B cell (primary cell): ENCODE measurements at regions not wholly inside any gene's neighbourhood (a gene's known extent, or its start where the extent isn't known, plus 50 kb on each side); places are given as distances from the start of the nearest gene placed in this dataset.

Source experiments
- ATAC-seq: fragments of 200-7000 bp; cut with Tn5 transposase; one replicate; pipeline ENCODE4 v1.10.0; 2021; ENCODE audit warnings: low read depth, mild to moderate bottlenecking, moderate number of reproducible peaks, moderate library complexity
- CTCF ChIA-PET: fragments of 350-600 bp; sonication (Branson Sonifier 250); formaldehyde crosslinking; loops from one replicate; lab custom pipeline; 2021; ENCODE audit warnings: antibody characterized with exemption, inconsistent platforms; lab: Charles Lee
- POLR2A ChIA-PET: fragments of 350-600 bp; sonication (Branson Sonifier 250); formaldehyde crosslinking; loops from one replicate; lab custom pipeline; 2021; ENCODE audit warnings: antibody characterized with exemption; lab: Charles Lee
- DNase-seq: peaks from one replicate; pipeline ENCODE4 v3.0.0; 2013
- H2AFZ ChIP-seq: 2 replicates; pipeline ENCODE4 v1.6.1; 2012; ENCODE audit warnings: mild to moderate bottlenecking, low read depth, low read length; ENCODE audit not compliant: insufficient read depth, poor library complexity, severe bottlenecking
- H3K27ac ChIP-seq, 2 donors: 1 replicate in 1 of 2; 2 replicates in 1 of 2; pipeline ENCODE4 v1.5.1; 2012 to 2013; ENCODE audit warnings: low read length in 2 of 2, mild to moderate bottlenecking in 2 of 2, moderate library complexity in 1 of 2
- H3K27me3 ChIP-seq, 4 experiments: fragments of 200-600 bp in 1 of 4; sonication (generic) in 1 of 4; replicated peaks in 1 of 4; 1 replicate in 2 of 4; 2 replicates in 2 of 4; pipeline versions ENCODE4 v1.6.1 to v1.7.0; 2013 to 2016; ENCODE audit warnings: low read length in 3 of 4, mild to moderate bottlenecking in 2 of 4, mixed read lengths in 1 of 4, moderate library complexity in 1 of 4; ENCODE audit not compliant: insufficient read depth in 4 of 4, control insufficient read depth in 3 of 4; ENCODE audit errors: control extremely low read depth in 1 of 4
- H3K36me3 ChIP-seq, 2 experiments: replicated peaks in 1 of 2; 1 replicate in 1 of 2; 2 replicates in 1 of 2; pipeline versions ENCODE4 v1.6.1 to v1.7.1; 2013; ENCODE audit warnings: low read length in 1 of 2; ENCODE audit not compliant: insufficient read depth in 2 of 2, control insufficient read depth in 1 of 2; ENCODE audit errors: control extremely low read depth in 1 of 2, extremely low read depth in 1 of 2
- H3K4me1 ChIP-seq, 2 donors: fragments of 200-600 bp in 1 of 2; sonication (generic) in 1 of 2; 1 replicate in 1 of 2; 2 replicates in 1 of 2; pipeline versions ENCODE4 v1.5.1 to v1.6.1; 2013 to 2017; ENCODE audit warnings: low read length in 2 of 2; ENCODE audit not compliant: control insufficient read depth in 2 of 2, insufficient read depth in 2 of 2
- H3K4me2 ChIP-seq: replicated peaks from 2 replicates; pipeline ENCODE3; 2012; ENCODE audit warnings: mild to moderate bottlenecking, low read depth, low read length; ENCODE audit not compliant: poor library complexity, severe bottlenecking
- H3K4me3 ChIP-seq, 5 experiments: fragments of 200-600 bp in 1 of 5; sonication (generic) in 1 of 5; 1 replicate in 3 of 5; 2 replicates in 2 of 5; pipeline versions ENCODE4 v1.5.1 to v1.7.0; 2011 to 2016; ENCODE audit warnings: low read length in 4 of 5, mild to moderate bottlenecking in 4 of 5, low read depth in 2 of 5, control low read depth in 1 of 5, moderate library complexity in 1 of 5; ENCODE audit not compliant: insufficient read depth in 1 of 5; ENCODE audit errors: control extremely low read depth in 1 of 5, extremely low read depth in 1 of 5
- H3K79me2 ChIP-seq: fragments of 200-600 bp; sonication (generic); one replicate; pipeline ENCODE4 v1.6.0; 2016; ENCODE audit warnings: low read length; ENCODE audit not compliant: control insufficient read depth, insufficient read depth
- H3K9ac ChIP-seq: fragments of 200-600 bp; sonication (generic); 2 replicates; pipeline ENCODE4 v1.6.1; 2017; ENCODE audit warnings: mild to moderate bottlenecking, low read length, moderate library complexity
- H3K9me3 ChIP-seq, 3 donors: one replicate each; pipeline versions ENCODE4 v1.6.1 to v1.7.1; 2013; ENCODE audit warnings: low read length in 2 of 3; ENCODE audit not compliant: control insufficient read depth in 2 of 3, insufficient read depth in 1 of 3; ENCODE audit errors: control extremely low read depth in 1 of 3
- H4K20me1 ChIP-seq: 2 replicates; pipeline ENCODE4 v1.6.0; 2012; ENCODE audit warnings: mild to moderate bottlenecking, low read length; ENCODE audit not compliant: insufficient read depth, control insufficient read depth, poor library complexity, severe bottlenecking
- H3K27ac Mint-ChIP-seq: one replicate; pipeline ENCODE4 v1.8.0; 2021; ENCODE audit warnings: mixed read lengths
- H3K27me3 Mint-ChIP-seq: one replicate; pipeline ENCODE4 v1.8.0; 2021; ENCODE audit warnings: mixed read lengths
- H3K4me1 Mint-ChIP-seq: one replicate; pipeline ENCODE4 v1.8.0; 2021; ENCODE audit warnings: mixed read lengths
- H3K4me3 Mint-ChIP-seq: one replicate; pipeline ENCODE4 v1.8.0; 2021; ENCODE audit warnings: mixed read lengths
- H3K9me3 Mint-ChIP-seq: one replicate; pipeline ENCODE4 v1.8.0; 2022; ENCODE audit warnings: mixed read lengths; ENCODE audit not compliant: insufficient read depth
- CTCF ChIP-seq: fragments of 200-600 bp; IDR thresholded peaks from one replicate; pipeline ENCODE4 v1.8.0; 2022; ENCODE audit warnings: antibody characterized with exemption, mild to moderate bottlenecking
- EZH2 ChIP-seq: IDR thresholded peaks from 2 replicates; pipeline ENCODE4 v1.6.1; 2012; ENCODE audit warnings: borderline replicate concordance, low read depth, mild to moderate bottlenecking, moderate library complexity, low read length; ENCODE audit not compliant: insufficient read depth, poor library complexity, severe bottlenecking
- WGBS: methylation state at CpG from one replicate; pipeline ENCODE4 v1.1.5; 2013; ENCODE audit warnings: missing lambda C conversion rate; ENCODE audit not compliant: insufficient coverage; 5-methylcytosine and 5-hydroxymethylcytosine counted together
- intact Hi-C: fragments of 100-400 bp; cut with micrococcal nuclease; formaldehyde crosslinking; loops from one replicate; pipeline ENCODE4 v1.10.0; 2022

GRCh38 chr19:29084266-29084665 is 128.7 kb downstream of the UQCRFS1 start:
- ATAC-seq (no peak), DNase-seq (no peak)
- Mint-ChIP-seq H3K4me1 (no peaks in the 10 kb centered on the region), H3K4me3 (no peak overlapping the region), H3K9me3 (no peaks in the 10 kb centered on the region), H3K27me3 (no peaks in the 10 kb centered on the region), H3K27ac (no peak overlapping the region)
- Histone ChIP-seq H3K36me3 (no peaks in the 10 kb centered on the region), H3K4me3 (no peak overlapping the region), H3K27me3 (no peaks in the 10 kb centered on the region), H3K9ac (no peak overlapping the region), H4K20me1 (no peaks in the 10 kb centered on the region), H3K4me2 (no peak overlapping the region), H3K27ac (no peak overlapping the region), H3K9me3 (peaks cover 0 to 20% (median 0%) of the 10 kb centered on the region in 3 donors), H3K79me2 (no peaks in the 10 kb centered on the region), H2AFZ (no peak overlapping the region), H3K4me1 (no peaks in the 10 kb centered on the region)
- 69% methylated on average over 9 of the region's 9 CpGs for WGBS
- TF ChIP-seq CTCF (no peak), EZH2 (no peak)
- CTCF ChIA-PET: no interaction called here
- intact Hi-C loops: no loop called here
- POLR2A ChIA-PET: no interaction called here

- no peak overlapping the region for H3K9ac ChIP-seq
- no peak overlapping the region for H3K4me3 ChIP-seq
- intact Hi-C loops: no loop called here
- DNase-seq (no peak), ATAC-seq (no peak)
- no peaks in the 10 kb centered on the region for H3K9me3 Mint-ChIP-seq
- no peaks in the 10 kb centered on the region for H3K79me2 ChIP-seq
- no peaks in the 10 kb centered on the region for H3K27me3 ChIP-seq
- no peaks in the 10 kb centered on the region for H4K20me1 ChIP-seq
- no peak overlapping the region for H3K27ac Mint-ChIP-seq
- no peaks in the 10 kb centered on the region for H3K4me1 Mint-ChIP-seq
- no peaks in the 10 kb centered on the region for H3K36me3 ChIP-seq
- no peaks in the 10 kb centered on the region for H3K4me1 ChIP-seq
- no peak overlapping the region for H2AFZ ChIP-seq
- H3K4me3 Mint-ChIP-seq: no peak overlapping the region
- H3K9me3 ChIP-seq: peaks cover 0 to 19% (median 0%) of the 10 kb centered on the region in 3 donors
- WGBS: 91% methylated on average over 6 of the region's 6 CpGs
- no peak overlapping the region for H3K27ac ChIP-seq
- CTCF ChIA-PET: no interaction called here
- H3K27me3 Mint-ChIP-seq: no peaks in the 10 kb centered on the region
- no peak for TF ChIP-seq CTCF
- TF ChIP-seq EZH2: no peak
- POLR2A ChIA-PET: no interaction called here
- no peak overlapping the region for H3K4me2 ChIP-seq
Measured at GRCh38 chr19:29083863-29084262, 129.1 kb downstream of the UQCRFS1 start.
